Astrocyte of the spinal cord (primary cell): ENCODE measurements at regions not wholly inside any gene's neighbourhood (a gene's known extent, or its start where the extent isn't known, plus 50 kb on each side); places are given as distances from the start of the nearest gene placed in this dataset.

Experiments
- DNase-seq: peaks from one replicate; pipeline ENCODE4 v3.0.0; 2011; ENCODE audit warnings: low read depth, low spot score
- H3K4me3 ChIP-seq: 2 replicates; pipeline ENCODE4 v1.5.1; 2011; ENCODE audit warnings: low read depth, mild to moderate bottlenecking, low read length, moderate library complexity
- in situ Hi-C: cut with HindIII; loops from 2 replicates; pipeline ENCODE4 v1.10.0; 2017; ENCODE audit warnings: low sequenced_read_pairs
- TF ChIP-seq, protein P1 (sequence below): IDR thresholded peaks from 2 replicates; pipeline ENCODE4 v1.5.1; 2012; ENCODE audit warnings: low read depth, mild to moderate bottlenecking, low read length, inconsistent platforms

DNA sequence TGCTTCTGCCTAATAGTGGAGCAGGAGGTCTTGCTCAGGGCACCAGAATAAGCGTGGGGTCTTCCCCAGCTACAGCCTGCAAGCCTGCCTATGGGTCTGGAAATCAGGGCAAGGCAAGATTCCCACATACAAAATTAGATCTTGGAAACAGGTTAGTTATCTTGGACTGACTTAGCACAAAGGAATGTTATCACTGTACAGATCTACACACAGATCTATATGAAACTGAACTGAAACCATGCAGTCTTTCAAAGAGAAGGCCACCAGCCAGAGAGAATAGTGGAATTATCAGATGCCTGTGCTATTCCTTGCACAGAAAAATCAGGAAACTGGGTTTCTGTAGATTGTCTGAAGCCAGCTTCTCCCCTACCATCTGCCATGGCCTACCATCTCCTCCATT, 585.7 kb downstream of the ACTL7B start:
- in situ Hi-C loops: no loop called here
- TF ChIP-seq, protein P1, sequence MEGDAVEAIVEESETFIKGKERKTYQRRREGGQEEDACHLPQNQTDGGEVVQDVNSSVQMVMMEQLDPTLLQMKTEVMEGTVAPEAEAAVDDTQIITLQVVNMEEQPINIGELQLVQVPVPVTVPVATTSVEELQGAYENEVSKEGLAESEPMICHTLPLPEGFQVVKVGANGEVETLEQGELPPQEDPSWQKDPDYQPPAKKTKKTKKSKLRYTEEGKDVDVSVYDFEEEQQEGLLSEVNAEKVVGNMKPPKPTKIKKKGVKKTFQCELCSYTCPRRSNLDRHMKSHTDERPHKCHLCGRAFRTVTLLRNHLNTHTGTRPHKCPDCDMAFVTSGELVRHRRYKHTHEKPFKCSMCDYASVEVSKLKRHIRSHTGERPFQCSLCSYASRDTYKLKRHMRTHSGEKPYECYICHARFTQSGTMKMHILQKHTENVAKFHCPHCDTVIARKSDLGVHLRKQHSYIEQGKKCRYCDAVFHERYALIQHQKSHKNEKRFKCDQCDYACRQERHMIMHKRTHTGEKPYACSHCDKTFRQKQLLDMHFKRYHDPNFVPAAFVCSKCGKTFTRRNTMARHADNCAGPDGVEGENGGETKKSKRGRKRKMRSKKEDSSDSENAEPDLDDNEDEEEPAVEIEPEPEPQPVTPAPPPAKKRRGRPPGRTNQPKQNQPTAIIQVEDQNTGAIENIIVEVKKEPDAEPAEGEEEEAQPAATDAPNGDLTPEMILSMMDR: no peak

DNA sequence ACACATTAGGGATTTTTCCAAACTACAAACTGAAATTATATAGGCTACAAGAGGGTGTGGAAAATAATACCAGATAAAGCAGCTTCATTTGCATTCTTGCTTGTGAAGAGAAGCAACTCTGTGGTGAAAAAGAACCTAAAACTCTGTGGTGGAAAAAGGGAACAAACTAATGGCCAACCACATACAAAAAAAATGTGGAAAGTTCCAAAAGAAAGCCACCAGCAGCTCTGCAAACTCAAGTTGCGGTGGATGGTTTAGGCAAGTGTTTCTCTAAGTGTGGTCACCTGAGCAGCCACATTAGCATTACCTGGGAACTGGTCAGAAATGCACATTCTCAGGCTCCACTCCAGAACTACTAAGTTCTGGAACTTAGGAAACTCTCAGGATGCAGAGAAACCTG, 586.4 kb downstream of the ACTL7B start:
- H3K4me3 ChIP-seq: no peak overlapping the region
- TF ChIP-seq, protein P1: no peak
- in situ Hi-C loops: no loop called here

More for the DNA sequence above, 585.7 kb downstream of the ACTL7B start:
- peak; percentile 8 for DNase-seq
- no peak overlapping the region for H3K4me3 ChIP-seq

DNA sequence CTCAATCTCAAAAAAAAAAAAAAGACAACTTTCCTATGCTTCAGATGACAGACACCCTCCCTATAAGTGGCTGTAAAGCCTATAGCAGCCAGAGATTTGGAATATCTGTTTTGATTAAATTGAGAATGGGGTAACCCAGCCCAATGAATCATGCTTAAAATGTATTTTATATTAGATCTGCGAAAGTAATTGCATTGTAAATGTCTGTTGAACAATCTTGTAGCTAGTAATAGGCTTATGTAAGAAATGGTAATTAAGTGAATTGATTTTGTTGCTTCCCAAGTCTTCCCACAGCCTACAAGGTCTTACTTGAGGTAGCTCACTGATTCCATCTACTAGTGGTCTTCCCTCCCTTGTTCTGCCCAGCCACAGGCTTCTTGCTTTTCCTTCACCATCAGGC, 590.7 kb downstream of the ACTL7B start:
- TF ChIP-seq, protein P1: no peak
- in situ Hi-C loops: no loop called here
- DNase-seq: no peak
- H3K4me3 ChIP-seq: no peak overlapping the region

More for the DNA sequence above, 586.4 kb downstream of the ACTL7B start:
- DNase-seq: no peak

DNA sequence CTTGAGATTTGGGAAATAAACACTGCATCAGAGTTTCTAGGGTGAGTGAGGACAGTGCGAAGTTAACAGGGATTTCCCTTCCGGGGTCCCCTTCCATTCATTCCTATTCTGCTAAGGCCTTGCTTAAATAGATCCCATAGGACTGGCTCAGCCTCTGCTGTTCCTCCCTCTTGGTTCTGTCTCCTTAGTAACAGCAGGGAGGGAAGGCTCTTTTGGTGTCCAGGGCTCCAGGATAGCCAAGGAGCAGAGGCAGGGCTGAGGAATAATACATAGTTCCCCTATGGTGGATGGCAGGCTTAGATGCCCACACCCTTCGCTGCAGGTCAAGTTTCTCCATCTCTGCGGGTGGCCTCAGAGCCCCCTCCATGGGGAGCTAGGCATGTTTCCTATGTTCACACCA, 591.7 kb downstream of the ACTL7B start:
- DNase-seq: no peak
- H3K4me3 ChIP-seq: no peak overlapping the region
- TF ChIP-seq, protein P1: no peak
- in situ Hi-C loops: no loop called here

DNA sequence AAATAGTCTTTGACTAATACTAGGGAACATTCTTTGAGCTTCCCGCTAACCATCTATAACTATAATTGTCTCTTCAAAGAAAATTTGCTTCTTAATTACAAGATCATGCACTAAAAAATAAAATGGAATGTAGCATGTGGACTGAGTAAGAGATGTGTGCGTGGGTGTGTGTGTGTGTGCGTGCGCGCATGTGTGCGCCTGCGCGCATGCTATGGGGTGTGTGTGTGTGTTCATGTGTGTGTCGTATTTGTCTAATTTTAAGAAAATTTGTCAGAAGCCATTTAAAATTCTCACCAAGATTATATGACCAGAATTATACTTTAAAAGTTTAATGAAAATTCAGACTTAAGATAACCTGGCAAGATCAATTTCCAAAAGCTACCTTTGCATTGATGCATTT, 593.0 kb downstream of the ACTL7B start:
- in situ Hi-C loops: no loop called here
- no peak for DNase-seq

DNA sequence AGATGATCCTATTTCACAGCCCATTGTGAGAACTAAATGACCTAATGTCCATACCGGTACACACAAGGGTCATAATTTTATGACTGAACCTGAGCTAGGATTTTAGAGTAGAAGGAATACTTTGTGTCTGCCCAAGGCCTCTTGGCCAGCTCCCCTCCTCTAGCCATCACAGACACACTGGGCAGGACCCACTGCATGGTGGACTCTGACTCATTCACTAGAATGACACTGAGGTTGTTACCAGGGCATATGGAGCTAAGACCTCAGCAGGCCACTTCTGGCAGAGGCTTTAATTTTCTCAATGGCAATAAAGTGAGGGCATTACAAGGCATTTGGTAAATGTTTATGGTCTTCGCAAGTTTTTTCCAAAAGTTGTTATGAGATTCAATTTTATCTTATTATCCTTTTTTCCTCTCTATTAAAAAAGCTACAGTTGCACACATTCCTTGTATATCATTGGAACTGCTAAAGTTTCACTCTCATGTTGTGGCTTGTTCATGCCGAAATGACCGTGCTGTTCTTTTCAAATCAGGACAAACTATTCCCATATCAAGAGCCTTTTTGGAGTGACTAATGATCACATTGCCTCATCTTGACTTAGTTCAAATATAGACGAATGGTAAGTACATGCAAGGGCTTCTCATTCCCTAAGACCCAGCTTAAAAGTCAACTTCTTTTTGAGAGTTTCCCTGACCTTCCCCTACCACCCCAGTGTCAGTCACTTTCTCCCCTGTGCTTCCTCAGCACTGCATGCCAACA, 595.7 kb downstream of the ACTL7B start:
- no peak for DNase-seq

More for the DNA sequence above, 593.0 kb downstream of the ACTL7B start:
- TF ChIP-seq, protein P1: no peak
- H3K4me3 ChIP-seq: no peak overlapping the region

More for the DNA sequence above, 595.7 kb downstream of the ACTL7B start:
- no peak overlapping the region for H3K4me3 ChIP-seq
- in situ Hi-C loops: no loop called here
- TF ChIP-seq, protein P1: no peak
